Muscle of leg (tissue), 3 donors: ENCODE measurements at regions not wholly inside any gene's neighbourhood (a gene's known extent, or its start where the extent isn't known, plus 50 kb on each side); places are given as distances from the start of the nearest gene placed in this dataset.

Experiments
- DNase-seq: peaks from one replicate; pipeline ENCODE4 v3.0.0; 2013
- H3K27ac ChIP-seq: one replicate; pipeline ENCODE4 v1.5.1; 2013; ENCODE audit warnings: mild to moderate bottlenecking, low read length, control low read depth
- H3K27me3 ChIP-seq: one replicate; pipeline ENCODE4 v1.6.1; 2013; ENCODE audit warnings: low read length; ENCODE audit not compliant: control insufficient read depth, insufficient read depth
- H3K36me3 ChIP-seq: one replicate; pipeline ENCODE4 v1.6.1; 2013; ENCODE audit warnings: low read length; ENCODE audit not compliant: control insufficient read depth, insufficient read depth
- H3K4me1 ChIP-seq: one replicate; pipeline ENCODE4 v1.6.1; 2013; ENCODE audit warnings: low read length; ENCODE audit not compliant: control insufficient read depth, insufficient read depth
- H3K4me3 ChIP-seq: one replicate; pipeline ENCODE4 v1.5.1; 2013; ENCODE audit warnings: low read length, control low read depth
- H3K9me3 ChIP-seq: replicated peaks from 2 replicates; pipeline ENCODE4 v1.6.1; 2013; ENCODE audit warnings: low read depth, low read length; ENCODE audit not compliant: control insufficient read depth
- WGBS: methylation state at CpG from one replicate; pipeline ENCODE4 v1.1.5; 2013; ENCODE audit warnings: missing lambda C conversion rate; ENCODE audit not compliant: insufficient coverage; 5-methylcytosine and 5-hydroxymethylcytosine counted together

DNA sequence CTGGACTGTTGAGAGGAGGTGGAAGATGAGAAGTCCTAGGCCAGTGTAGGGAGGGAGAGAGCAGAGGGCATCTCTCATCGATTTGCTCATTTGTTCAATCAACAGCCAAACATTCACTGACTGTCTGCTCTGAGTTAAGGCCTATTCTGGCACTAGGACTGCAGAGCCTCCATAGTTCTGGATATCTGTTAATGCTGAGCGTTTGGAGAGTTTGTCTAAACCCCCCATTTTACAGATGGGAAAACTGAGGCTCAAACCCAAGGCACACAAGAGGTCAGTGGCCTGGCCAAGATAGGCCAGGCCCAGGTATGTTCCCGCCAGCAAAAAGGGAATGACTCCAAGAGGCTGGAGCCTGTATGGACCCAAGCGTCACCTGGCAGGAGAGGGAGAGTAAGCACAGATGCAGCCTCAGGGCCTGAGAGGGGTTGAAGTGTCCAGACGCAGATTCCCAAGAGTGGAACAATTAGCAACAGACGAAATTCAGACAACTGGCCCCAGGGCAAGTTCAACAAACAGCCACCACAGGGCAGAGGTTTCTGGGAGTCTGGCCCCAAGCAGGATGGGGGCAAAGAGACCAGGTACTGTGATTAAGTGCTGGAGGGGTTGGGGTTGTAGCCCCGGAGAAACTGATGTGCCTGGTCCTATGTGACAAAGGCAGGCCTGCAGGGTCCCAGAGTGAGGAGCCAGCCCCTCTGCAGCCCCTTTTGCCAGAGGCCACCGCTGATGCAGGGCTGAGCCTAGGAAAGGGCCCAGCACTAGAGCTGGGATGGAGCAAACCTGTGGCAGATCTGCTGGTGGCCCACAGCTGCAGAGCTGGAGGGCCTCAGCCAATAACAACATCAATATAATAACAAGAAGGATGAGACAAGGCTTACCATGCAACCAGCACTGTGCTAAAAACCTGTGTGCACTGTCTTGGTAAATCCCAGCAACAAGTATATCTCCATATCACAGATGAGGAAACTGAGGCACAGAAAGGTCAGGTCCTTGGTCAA is 245.1 kb upstream of the TLE3 start:
- no peaks in the 10 kb centered on the region for H3K36me3 ChIP-seq
- no peak overlapping the region for H3K4me3 ChIP-seq
- DNase-seq, result no peak
- H3K9me3 ChIP-seq, result no peaks in the 10 kb centered on the region
- WGBS, result 80% methylated on average over 7 of the region's 8 CpGs
- peaks cover 5% of the 10 kb centered on the region for H3K4me1 ChIP-seq
- H3K27ac ChIP-seq, result no peak overlapping the region
- H3K27me3 ChIP-seq, result no peaks in the 10 kb centered on the region

- no peak for DNase-seq
- Histone ChIP-seq H3K4me1 (peaks cover 7% of the 10 kb centered on the region), H3K27ac (no peak overlapping the region), H3K4me3 (no peak overlapping the region), H3K36me3 (no peaks in the 10 kb centered on the region), H3K27me3 (peaks cover 2% of the 10 kb centered on the region), H3K9me3 (no peaks in the 10 kb centered on the region)
- 100% methylated on average over 2 of the region's 7 CpGs for WGBS
Measured at GRCh38 chr15:70342141-70342540, 244.4 kb upstream of the TLE3 start.

DNA sequence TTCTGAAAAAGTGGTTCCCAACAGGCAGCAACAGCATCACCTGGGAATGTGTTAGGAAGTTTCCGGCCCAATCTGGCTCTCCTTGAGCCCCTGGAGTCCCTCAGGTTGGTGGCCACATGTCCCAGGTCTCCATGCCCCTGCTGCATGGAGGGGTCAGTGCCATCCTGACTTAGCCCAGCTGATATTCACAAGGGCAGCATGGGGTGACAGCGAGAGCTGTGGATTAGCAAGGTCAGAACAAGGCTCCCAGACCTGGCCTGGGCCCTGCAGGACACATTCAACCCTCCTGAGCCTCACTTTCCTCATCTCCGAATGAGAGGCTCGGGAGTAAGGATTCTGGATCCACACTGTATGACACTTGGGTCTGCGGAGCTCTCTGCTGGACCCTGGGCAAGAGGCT is 243.8 kb upstream of the TLE3 start:
- no peak overlapping the region for H3K4me3 ChIP-seq
- H3K36me3 ChIP-seq, result no peaks in the 10 kb centered on the region
- 84% methylated on average over 5 of the region's 5 CpGs for WGBS
- peaks cover 2% of the 10 kb centered on the region for H3K27me3 ChIP-seq
- H3K9me3 ChIP-seq, result no peaks in the 10 kb centered on the region
- no peak overlapping the region for H3K27ac ChIP-seq
- DNase-seq, result no peak
- peaks cover 10% of the 10 kb centered on the region for H3K4me1 ChIP-seq

DNA sequence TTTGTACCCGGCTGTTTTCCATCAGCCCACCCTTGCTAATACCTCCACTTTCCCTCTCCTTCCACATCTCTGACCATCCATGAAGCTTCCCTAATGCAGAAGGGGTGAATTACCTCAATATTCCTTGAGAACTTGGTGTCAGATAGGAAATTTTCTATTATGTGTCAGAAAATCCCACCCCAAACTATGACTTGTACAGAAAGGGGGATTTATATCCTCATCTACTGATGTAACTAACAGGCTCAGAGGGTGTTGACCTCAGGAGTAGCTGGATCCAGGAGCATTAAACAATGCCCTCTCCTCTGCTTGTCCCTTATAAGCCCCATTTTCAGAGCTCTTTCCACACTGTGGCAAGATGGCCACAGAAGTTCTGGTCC is 242.8 kb upstream of the TLE3 start:
- Histone ChIP-seq H3K36me3 (no peaks in the 10 kb centered on the region), H3K27ac (no peak overlapping the region), H3K9me3 (no peaks in the 10 kb centered on the region), H3K27me3 (peaks cover 2% of the 10 kb centered on the region), H3K4me1 (peaks cover 10% of the 10 kb centered on the region), H3K4me3 (no peak overlapping the region)
- DNase-seq, result no peak
- no CpG with 5 or more reads among the region's 1 CpG for WGBS

DNA sequence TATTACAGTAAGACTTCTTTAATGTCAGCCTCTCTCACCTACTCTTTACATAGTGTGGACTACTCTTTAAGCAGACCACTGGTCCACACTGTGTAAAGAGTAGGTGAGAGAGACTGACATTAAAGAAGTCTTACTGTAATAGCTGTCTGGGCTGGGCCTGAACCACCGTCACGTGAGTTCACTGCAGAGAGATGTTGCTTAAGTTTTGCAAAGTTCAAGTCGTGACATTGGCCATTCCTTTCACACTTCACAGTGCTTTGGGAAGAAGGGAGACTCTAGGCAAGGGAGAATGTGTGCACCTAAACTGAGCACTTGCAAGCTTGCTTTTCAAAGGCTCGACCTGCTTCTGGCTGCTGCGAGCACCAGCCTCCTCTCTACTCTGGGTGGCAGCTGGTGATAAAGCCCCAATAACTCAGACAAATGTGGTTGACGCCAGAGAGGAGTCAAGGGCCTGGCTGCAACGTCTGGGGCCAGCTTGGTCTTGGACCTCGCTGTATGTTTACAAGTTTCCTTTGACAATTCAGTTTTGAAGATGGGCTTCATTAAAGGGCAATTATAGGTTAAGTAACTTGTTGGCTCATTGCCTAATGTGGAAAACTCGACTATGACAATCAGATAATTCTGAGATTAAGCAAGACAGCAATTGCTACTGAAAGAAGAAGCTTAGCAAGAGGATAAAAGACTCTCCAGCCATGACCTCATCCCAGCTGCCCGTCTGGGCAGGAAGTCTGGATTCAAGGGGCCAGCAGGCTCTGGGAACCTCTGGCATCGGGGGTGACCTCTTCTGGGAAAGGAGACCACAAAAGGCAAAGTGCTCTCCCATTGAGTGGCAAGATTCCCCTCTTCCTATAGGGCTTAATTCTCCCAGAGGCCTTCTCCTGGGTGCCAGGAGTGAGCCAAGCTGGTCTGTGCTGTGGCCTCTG is 242.1 kb upstream of the TLE3 start:
- no peaks in the 10 kb centered on the region for H3K36me3 ChIP-seq
- H3K27me3 ChIP-seq, result peaks cover 2% of the 10 kb centered on the region
- H3K4me1 ChIP-seq, result peaks cover 10% of the 10 kb centered on the region
- 65% methylated on average over 5 of the region's 11 CpGs for WGBS
- H3K9me3 ChIP-seq, result peaks cover 2% of the 10 kb centered on the region
- peak; percentile 70 for DNase-seq
- H3K27ac ChIP-seq, result no peak overlapping the region
- H3K4me3 ChIP-seq, result no peak overlapping the region

DNA sequence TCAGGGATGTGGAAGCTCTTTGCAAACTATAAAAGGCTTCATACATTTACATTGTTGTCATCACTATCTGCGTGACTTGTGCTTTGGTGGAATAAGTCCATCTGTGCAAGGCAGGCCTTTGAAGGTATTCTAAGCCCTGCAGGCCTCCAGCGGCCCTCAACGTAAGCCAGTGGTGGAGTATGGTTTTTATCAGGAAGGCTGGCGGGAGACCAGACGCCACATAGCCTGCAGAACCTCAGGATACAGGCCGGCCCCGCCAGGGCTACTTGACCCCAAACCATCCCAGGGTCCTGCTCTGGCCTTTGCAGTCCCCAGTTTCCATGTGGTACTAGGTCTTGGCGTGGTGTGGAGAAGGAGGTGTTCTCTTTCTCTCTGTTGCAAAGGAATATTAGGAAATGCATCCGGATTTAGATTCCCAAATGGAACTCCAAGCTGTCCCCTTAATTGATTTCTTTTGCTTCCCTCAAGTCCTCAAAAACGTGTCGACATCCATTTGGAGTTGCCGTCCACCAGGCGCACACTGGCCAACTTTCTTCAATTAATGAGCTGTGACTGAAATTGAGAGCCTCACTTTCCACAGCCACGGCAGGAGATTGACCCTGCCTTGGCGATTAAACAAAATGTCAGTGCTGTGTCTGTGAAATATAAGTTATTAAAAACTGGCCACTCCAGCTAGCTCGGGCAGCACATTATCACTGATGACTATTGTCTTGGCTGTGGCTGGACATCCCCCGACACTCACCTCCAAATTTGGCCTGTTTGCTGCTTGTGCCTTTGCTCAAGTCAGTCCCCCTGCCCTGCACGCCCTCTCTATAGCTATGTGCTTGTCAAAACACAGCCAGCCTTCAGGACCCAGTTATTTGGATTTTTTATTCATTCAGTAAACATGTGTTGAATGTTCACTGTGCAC is 239.8 kb upstream of the TLE3 start:
- 21% methylated on average over 8 of the region's 18 CpGs for WGBS

GRCh38 chr15:70336425-70337009 is 238.8 kb upstream of the TLE3 start:
- Histone ChIP-seq H3K27me3 (peaks cover 2% of the 10 kb centered on the region), H3K9me3 (peaks cover 7% of the 10 kb centered on the region), H3K4me3 (no peak overlapping the region), H3K36me3 (no peaks in the 10 kb centered on the region), H3K27ac (no peak overlapping the region), H3K4me1 (peaks cover 10% of the 10 kb centered on the region)
- no CpG with 5 or more reads among the region's 6 CpGs for WGBS
- DNase-seq, result peak; percentile 76

More for the DNA sequence above, 239.8 kb upstream of the TLE3 start:
- Histone ChIP-seq H3K27me3 (peaks cover 2% of the 10 kb centered on the region), H3K9me3 (peaks cover 6% of the 10 kb centered on the region), H3K4me1 (peaks cover 10% of the 10 kb centered on the region), H3K36me3 (no peaks in the 10 kb centered on the region), H3K27ac (no peak overlapping the region), H3K4me3 (no peak overlapping the region)
- peak; percentile 86 for DNase-seq

- Histone ChIP-seq H3K27me3 (peaks cover 2% of the 10 kb centered on the region), H3K36me3 (no peaks in the 10 kb centered on the region), H3K9me3 (peaks cover 7% of the 10 kb centered on the region), H3K4me1 (peaks cover 6% of the 10 kb centered on the region), H3K4me3 (no peak overlapping the region), H3K27ac (no peak overlapping the region)
- DNase-seq, result no peak
- no CpG with 5 or more reads among the region's 5 CpGs for WGBS
Measured at GRCh38 chr15:70334286-70334685, 236.6 kb upstream of the TLE3 start.

DNA sequence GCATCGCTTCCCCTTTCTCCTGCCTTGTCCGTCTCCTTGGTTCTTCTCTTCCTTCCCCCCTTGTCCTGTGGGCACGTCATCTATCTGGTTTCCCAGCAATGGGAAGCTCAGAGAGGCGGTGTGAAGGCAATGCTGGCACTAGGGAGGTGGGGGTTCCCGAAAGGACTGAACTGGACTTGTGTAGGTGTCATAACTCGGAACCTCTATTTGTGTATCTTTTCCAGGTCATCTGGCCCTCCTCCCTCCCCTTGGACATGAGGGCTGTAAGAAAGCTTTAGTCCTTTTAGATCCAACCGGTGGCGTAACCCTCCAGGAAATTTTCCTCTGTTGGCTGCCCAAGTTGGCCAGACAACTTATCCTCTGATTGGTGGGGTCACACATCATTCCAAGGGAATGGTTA is 231.5 kb upstream of the TLE3 start:
- no peaks in the 10 kb centered on the region for H3K27me3 ChIP-seq
- peak overlapping the region; percentile 76 for H3K27ac ChIP-seq
- H3K4me3 ChIP-seq, result no peak overlapping the region
- no CpG with 5 or more reads among the region's 8 CpGs for WGBS
- H3K9me3 ChIP-seq, result peaks cover 2% of the 10 kb centered on the region
- peak; percentile 52 for DNase-seq
- no peaks in the 10 kb centered on the region for H3K36me3 ChIP-seq
- peaks cover 30% of the 10 kb centered on the region for H3K4me1 ChIP-seq
